ENCODE measurements at regions not wholly inside any gene's neighbourhood (a gene's known extent, or its start where the extent isn't known, plus 50 kb on each side); places are given as distances from the start of the nearest gene placed in this dataset.

DNA sequence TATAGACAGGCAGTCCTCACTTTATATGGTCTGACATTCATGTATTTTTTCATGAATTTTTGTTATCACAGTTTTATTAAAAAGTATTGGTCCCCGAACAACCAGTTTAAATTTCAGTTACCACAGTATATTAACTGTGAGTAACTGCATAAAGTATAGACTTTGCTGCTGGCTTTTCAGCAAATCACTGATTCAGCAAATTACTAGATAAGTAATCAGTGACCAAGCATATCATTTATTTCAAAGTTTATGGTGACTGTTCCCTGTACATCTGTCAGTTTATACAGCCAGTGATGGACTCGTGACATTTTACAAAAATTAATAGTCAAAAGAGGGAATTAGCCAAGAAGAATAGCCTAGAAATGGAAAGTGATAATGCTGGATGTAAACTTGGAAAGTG, 266.7 kb upstream of the CHRM2 start:
- WGBS (ENCODE audit: extremely low coverage, insufficient coverage, low lambda C conversion rate) = no CpG with 5 or more reads among the region's 2 CpGs

DNA sequence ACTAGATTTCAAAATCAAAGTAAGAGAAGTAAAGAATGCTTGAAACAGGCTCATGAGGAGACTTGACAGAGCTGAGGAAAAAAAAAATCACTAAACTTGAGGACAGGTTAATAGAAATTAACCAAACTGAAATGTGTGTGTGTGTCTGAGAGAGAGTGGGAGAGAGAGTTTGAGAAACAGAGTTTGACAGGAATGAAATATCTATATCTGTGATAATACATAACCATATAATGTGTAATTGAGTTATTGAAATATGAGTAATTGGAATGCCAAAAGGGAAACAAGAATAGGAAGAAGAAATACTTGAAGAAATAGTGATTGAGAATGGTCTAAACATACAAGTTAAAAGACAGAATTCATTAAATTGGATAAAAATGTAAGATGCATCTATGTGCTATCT, 268.0 kb upstream of the CHRM2 start:
- DNase-seq = no peak
- Histone ChIP-seq H4K8ac (ENCODE audit: low read depth, low read length) (no peak overlapping the region), H2BK15ac (replicated peaks; ENCODE audit: low read depth) (no peak overlapping the region), H3K4me2 (ENCODE audit: low read length) (no peak overlapping the region), H2BK5ac (ENCODE audit: low read length) (no peak overlapping the region), H2BK120ac (ENCODE audit: low read depth, low read length) (no peak overlapping the region), H3K56ac (ENCODE audit: low read length) (no peak overlapping the region), H3K27ac (ENCODE audit: low read depth, low read length) (no peak overlapping the region), H3K79me1 (ENCODE audit: low read length) (no peaks in the 10 kb centered on the region), H3K27me3 (ENCODE audit: insufficient read depth, low read length, poor library complexity) (no peaks in the 10 kb centered on the region), H3K4me3 (ENCODE audit: low read length) (no peak overlapping the region), H3K79me2 (ENCODE audit: control insufficient read depth, insufficient read depth, low read length) (no peaks in the 10 kb centered on the region), H4K5ac (ENCODE audit: low read length) (no peak overlapping the region), H3K18ac (ENCODE audit: low read length) (no peak overlapping the region), H3K4ac (ENCODE audit: low read depth, low read length) (no peak overlapping the region), H2AK5ac (ENCODE audit: low read length) (no peak overlapping the region), H3K36me3 (ENCODE audit: control insufficient read depth, insufficient read depth, low read length) (no peaks in the 10 kb centered on the region), H3K9ac (ENCODE audit: low read length) (no peak overlapping the region), H3K23ac (ENCODE audit: low read length) (no peak overlapping the region), H3K4me1 (ENCODE audit: control insufficient read depth, low read depth, low read length) (no peaks in the 10 kb centered on the region)

More for the DNA sequence above, 266.7 kb upstream of the CHRM2 start:
- Histone ChIP-seq H3K4me3 (ENCODE audit: low read length) (no peak overlapping the region), H3K4me1 (ENCODE audit: control insufficient read depth, low read depth, low read length) (no peaks in the 10 kb centered on the region), H3K4ac (ENCODE audit: low read depth, low read length) (no peak overlapping the region), H3K18ac (ENCODE audit: low read length) (no peak overlapping the region), H2AK5ac (ENCODE audit: low read length) (no peak overlapping the region), H3K4me2 (ENCODE audit: low read length) (no peak overlapping the region), H3K36me3 (ENCODE audit: control insufficient read depth, insufficient read depth, low read length) (no peaks in the 10 kb centered on the region), H3K27ac (ENCODE audit: low read depth, low read length) (no peak overlapping the region), H2BK5ac (ENCODE audit: low read length) (no peak overlapping the region), H4K8ac (ENCODE audit: low read depth, low read length) (no peak overlapping the region), H3K27me3 (ENCODE audit: insufficient read depth, low read length, poor library complexity) (no peaks in the 10 kb centered on the region), H3K79me2 (ENCODE audit: control insufficient read depth, insufficient read depth, low read length) (no peaks in the 10 kb centered on the region), H3K23ac (ENCODE audit: low read length) (no peak overlapping the region), H4K5ac (ENCODE audit: low read length) (no peak overlapping the region), H3K9ac (ENCODE audit: low read length) (no peak overlapping the region), H3K56ac (ENCODE audit: low read length) (no peak overlapping the region), H2BK15ac (replicated peaks; ENCODE audit: low read depth) (no peak overlapping the region), H2BK120ac (ENCODE audit: low read depth, low read length) (no peak overlapping the region), H3K79me1 (ENCODE audit: low read length) (no peaks in the 10 kb centered on the region)
- no peak for DNase-seq

DNA sequence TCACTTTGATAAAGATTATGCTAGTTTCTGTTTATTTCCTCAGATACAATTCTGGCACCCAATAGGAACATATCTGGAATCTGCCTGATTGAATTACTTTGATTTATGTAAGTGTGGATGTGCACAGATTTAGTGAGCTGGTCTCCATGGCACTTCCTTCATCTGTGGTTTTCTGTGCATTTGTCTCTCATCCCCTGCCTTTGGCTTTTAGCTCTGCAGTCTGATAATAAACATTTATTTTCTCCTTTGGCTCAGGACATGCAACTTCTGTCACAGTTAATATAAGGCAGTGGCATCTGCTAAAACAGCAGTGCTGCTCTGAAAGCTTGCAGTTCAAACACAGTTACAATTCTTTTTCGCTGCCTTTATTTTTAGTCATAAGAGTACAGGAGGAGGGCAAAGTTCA, 273.7 kb upstream of the CHRM2 start:
- no peaks in the 10 kb centered on the region for H3K79me2 ChIP-seq (ENCODE audit: control insufficient read depth, insufficient read depth, low read length)
- H2BK15ac ChIP-seq (replicated peaks; ENCODE audit: low read depth) = no peak overlapping the region
- no peak overlapping the region for H2BK5ac ChIP-seq (ENCODE audit: low read length)
- H4K8ac ChIP-seq (ENCODE audit: low read depth, low read length) = no peak overlapping the region
- no peak overlapping the region for H3K4me2 ChIP-seq (ENCODE audit: low read length)
- H3K27me3 ChIP-seq (ENCODE audit: insufficient read depth, low read length, poor library complexity) = no peaks in the 10 kb centered on the region
- H3K56ac ChIP-seq (ENCODE audit: low read length) = no peak overlapping the region
- no peaks in the 10 kb centered on the region for H3K79me1 ChIP-seq (ENCODE audit: low read length)
- H3K18ac ChIP-seq (ENCODE audit: low read length) = no peak overlapping the region
- no peak overlapping the region for H3K4ac ChIP-seq (ENCODE audit: low read depth, low read length)
- H4K5ac ChIP-seq (ENCODE audit: low read length) = no peak overlapping the region
- no peak overlapping the region for H3K4me3 ChIP-seq (ENCODE audit: low read length)
- no CpG with 5 or more reads among the region's 1 CpG for WGBS (ENCODE audit: extremely low coverage, insufficient coverage, low lambda C conversion rate)
- no peaks in the 10 kb centered on the region for H3K4me1 ChIP-seq (ENCODE audit: control insufficient read depth, low read depth, low read length)
- DNase-seq = no peak
- no peak overlapping the region for H2BK120ac ChIP-seq (ENCODE audit: low read depth, low read length)
- H3K27ac ChIP-seq (ENCODE audit: low read depth, low read length) = no peak overlapping the region
- H3K23ac ChIP-seq (ENCODE audit: low read length) = no peak overlapping the region
- H3K9ac ChIP-seq (ENCODE audit: low read length) = no peak overlapping the region
- no peaks in the 10 kb centered on the region for H3K36me3 ChIP-seq (ENCODE audit: control insufficient read depth, insufficient read depth, low read length)
- H2AK5ac ChIP-seq (ENCODE audit: low read length) = no peak overlapping the region

DNA sequence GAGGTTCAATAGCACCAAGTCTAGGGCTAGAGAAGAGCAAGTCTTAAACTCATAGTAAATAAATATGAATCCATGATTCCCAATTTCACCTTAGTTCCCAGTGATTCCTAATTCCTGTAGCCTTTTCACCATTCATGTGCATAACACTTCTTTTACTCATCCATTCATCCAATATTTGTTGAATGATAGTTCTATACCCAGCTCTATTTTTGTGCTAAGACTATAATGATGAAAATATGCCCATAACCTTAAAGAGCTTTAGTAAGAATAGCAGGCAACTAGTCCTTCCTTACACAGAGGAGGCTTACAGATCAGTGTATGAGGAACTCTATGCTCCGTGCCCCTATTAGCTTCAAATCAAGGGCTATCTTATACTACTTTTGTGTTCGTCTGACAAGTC, 280.2 kb upstream of the CHRM2 start:
- no peaks in the 10 kb centered on the region for H3K79me2 ChIP-seq (ENCODE audit: control insufficient read depth, insufficient read depth, low read length)
- H3K23ac ChIP-seq (ENCODE audit: low read length) = no peak overlapping the region
- WGBS (ENCODE audit: extremely low coverage, insufficient coverage, low lambda C conversion rate) = no CpG with 5 or more reads among the region's 2 CpGs
- H3K27me3 ChIP-seq (ENCODE audit: insufficient read depth, low read length, poor library complexity) = no peaks in the 10 kb centered on the region
- H3K4me3 ChIP-seq (ENCODE audit: low read length) = no peak overlapping the region
- no peak overlapping the region for H3K9ac ChIP-seq (ENCODE audit: low read length)
- no peaks in the 10 kb centered on the region for H3K4me1 ChIP-seq (ENCODE audit: control insufficient read depth, low read depth, low read length)
- no peak overlapping the region for H3K4ac ChIP-seq (ENCODE audit: low read depth, low read length)
- H3K36me3 ChIP-seq (ENCODE audit: control insufficient read depth, insufficient read depth, low read length) = no peaks in the 10 kb centered on the region
- no peak overlapping the region for H3K18ac ChIP-seq (ENCODE audit: low read length)
- no peak overlapping the region for H3K27ac ChIP-seq (ENCODE audit: low read depth, low read length)
- no peak overlapping the region for H4K5ac ChIP-seq (ENCODE audit: low read length)
- H4K8ac ChIP-seq (ENCODE audit: low read depth, low read length) = no peak overlapping the region
- H3K79me1 ChIP-seq (ENCODE audit: low read length) = no peaks in the 10 kb centered on the region
- H2BK5ac ChIP-seq (ENCODE audit: low read length) = no peak overlapping the region
- H2BK15ac ChIP-seq (replicated peaks; ENCODE audit: low read depth) = no peak overlapping the region
- no peak overlapping the region for H3K56ac ChIP-seq (ENCODE audit: low read length)
- no peak overlapping the region for H2BK120ac ChIP-seq (ENCODE audit: low read depth, low read length)
- H2AK5ac ChIP-seq (ENCODE audit: low read length) = no peak overlapping the region
- H3K4me2 ChIP-seq (ENCODE audit: low read length) = no peak overlapping the region
- DNase-seq = no peak

DNA sequence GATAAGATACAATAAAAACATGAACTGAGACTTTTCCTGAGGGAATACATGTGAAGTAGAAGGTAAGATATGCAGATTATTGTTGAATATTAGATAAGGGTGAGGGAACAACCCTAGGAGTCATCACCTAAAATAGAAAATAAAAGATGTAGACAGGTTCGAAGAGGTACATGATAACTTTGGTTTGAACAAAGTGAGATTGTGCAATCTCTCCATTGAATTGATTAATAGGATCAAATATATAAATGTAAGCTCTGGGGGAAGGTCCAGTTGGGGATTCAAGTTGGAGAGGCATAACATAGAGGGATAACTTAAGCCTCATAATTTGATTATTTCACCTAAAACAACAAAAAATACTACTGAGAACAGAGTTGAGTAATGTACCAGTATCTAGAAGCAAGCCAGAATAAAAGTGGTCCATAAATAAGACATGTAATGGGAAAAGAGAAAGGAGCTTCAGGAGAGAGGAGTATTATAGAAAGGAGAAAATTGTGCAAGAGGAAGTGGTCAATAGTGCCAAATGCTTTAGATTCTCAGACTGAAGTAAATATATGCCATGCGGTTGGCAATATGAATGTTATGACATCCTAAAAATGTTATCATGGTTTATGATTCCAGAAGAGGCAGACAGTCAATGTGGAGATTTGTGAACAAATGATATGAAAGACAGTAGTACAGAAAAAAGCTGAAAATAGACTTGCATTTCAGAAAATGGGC, 282.3 kb upstream of the CHRM2 start:
- no peak for DNase-seq
- WGBS (ENCODE audit: extremely low coverage, insufficient coverage, low lambda C conversion rate) = no CpG with 5 or more reads among the region's 2 CpGs
- Histone ChIP-seq H3K4me1 (ENCODE audit: control insufficient read depth, low read depth, low read length) (no peaks in the 10 kb centered on the region), H3K4me2 (ENCODE audit: low read length) (no peak overlapping the region), H3K23ac (ENCODE audit: low read length) (no peak overlapping the region), H3K27ac (ENCODE audit: low read depth, low read length) (no peak overlapping the region), H3K27me3 (ENCODE audit: insufficient read depth, low read length, poor library complexity) (no peaks in the 10 kb centered on the region), H3K18ac (ENCODE audit: low read length) (no peak overlapping the region), H4K5ac (ENCODE audit: low read length) (no peak overlapping the region), H3K36me3 (ENCODE audit: control insufficient read depth, insufficient read depth, low read length) (no peaks in the 10 kb centered on the region), H2BK120ac (ENCODE audit: low read depth, low read length) (no peak overlapping the region), H2BK5ac (ENCODE audit: low read length) (no peak overlapping the region), H3K56ac (ENCODE audit: low read length) (no peak overlapping the region), H3K79me1 (ENCODE audit: low read length) (no peaks in the 10 kb centered on the region), H4K8ac (ENCODE audit: low read depth, low read length) (no peak overlapping the region), H3K9ac (ENCODE audit: low read length) (no peak overlapping the region), H3K4ac (ENCODE audit: low read depth, low read length) (no peak overlapping the region), H2BK15ac (replicated peaks; ENCODE audit: low read depth) (no peak overlapping the region), H2AK5ac (ENCODE audit: low read length) (no peak overlapping the region), H3K4me3 (ENCODE audit: low read length) (no peak overlapping the region), H3K79me2 (ENCODE audit: control insufficient read depth, insufficient read depth, low read length) (no peaks in the 10 kb centered on the region)

DNA sequence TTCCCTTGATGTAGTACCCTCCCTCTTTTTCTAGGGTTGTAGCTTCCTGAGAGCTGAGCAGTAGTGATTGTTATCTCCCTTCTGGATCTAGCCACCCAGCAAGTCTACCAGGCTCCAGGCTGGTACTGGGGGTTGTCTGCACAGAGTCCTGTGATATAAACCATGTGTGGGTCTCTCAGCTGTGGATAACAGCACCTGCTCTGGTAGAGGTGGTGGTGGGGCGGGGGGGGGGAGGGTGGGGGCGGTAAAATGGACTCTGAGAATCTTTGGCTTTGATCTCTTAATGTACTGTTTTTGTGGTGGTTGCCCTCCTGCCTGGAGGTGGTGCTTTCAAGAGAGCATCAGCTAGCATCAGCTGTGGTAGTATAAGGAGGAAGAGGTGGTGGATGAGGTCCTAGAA, 302.0 kb upstream of the CHRM2 start:
- H4K8ac ChIP-seq (ENCODE audit: low read depth, low read length) = no peak overlapping the region
- H3K36me3 ChIP-seq (ENCODE audit: control insufficient read depth, insufficient read depth, low read length) = no peaks in the 10 kb centered on the region
- H3K4me3 ChIP-seq (ENCODE audit: low read length) = no peak overlapping the region
- no peak for DNase-seq
- no peak overlapping the region for H3K56ac ChIP-seq (ENCODE audit: low read length)
- H3K4ac ChIP-seq (ENCODE audit: low read depth, low read length) = no peak overlapping the region
- no peak overlapping the region for H2BK120ac ChIP-seq (ENCODE audit: low read depth, low read length)
- H3K23ac ChIP-seq (ENCODE audit: low read length) = no peak overlapping the region
- H3K4me1 ChIP-seq (ENCODE audit: control insufficient read depth, low read depth, low read length) = no peaks in the 10 kb centered on the region
- H3K18ac ChIP-seq (ENCODE audit: low read length) = no peak overlapping the region
- H4K5ac ChIP-seq (ENCODE audit: low read length) = no peak overlapping the region
- H3K27me3 ChIP-seq (ENCODE audit: insufficient read depth, low read length, poor library complexity) = no peaks in the 10 kb centered on the region
- no peaks in the 10 kb centered on the region for H3K79me2 ChIP-seq (ENCODE audit: control insufficient read depth, insufficient read depth, low read length)
- no peak overlapping the region for H3K4me2 ChIP-seq (ENCODE audit: low read length)
- no peak overlapping the region for H2BK15ac ChIP-seq (replicated peaks; ENCODE audit: low read depth)
- H3K79me1 ChIP-seq (ENCODE audit: low read length) = no peaks in the 10 kb centered on the region
- H3K27ac ChIP-seq (ENCODE audit: low read depth, low read length) = no peak overlapping the region
- no peak overlapping the region for H2AK5ac ChIP-seq (ENCODE audit: low read length)
- no peak overlapping the region for H3K9ac ChIP-seq (ENCODE audit: low read length)
- H2BK5ac ChIP-seq (ENCODE audit: low read length) = no peak overlapping the region
- no CpG with 5 or more reads among the region's 2 CpGs for WGBS (ENCODE audit: extremely low coverage, insufficient coverage, low lambda C conversion rate)
